Stomach (tissue), 8 donors: ENCODE measurements at regions not wholly inside any gene's neighbourhood (a gene's known extent, or its start where the extent isn't known, plus 50 kb on each side); places are given as distances from the start of the nearest gene placed in this dataset.

Experiments
- DNase-seq, 2 donors: peaks; one replicate each; pipeline versions ENCODE4 v3.0.0 to v3.0.0-alpha.2; 2013 to 2019
- H3K27ac ChIP-seq, 5 donors: fragments of 200-600 bp in 4 of 5; sonication (generic) in 4 of 5; one replicate each; pipeline ENCODE4 v1.5.1; 2013 to 2019; ENCODE audit warnings: mild to moderate bottlenecking in 1 of 5, moderate library complexity in 1 of 5
- H3K27me3 ChIP-seq, 3 donors: fragments of 200-600 bp; sonication (generic); one replicate each; pipeline ENCODE4 v1.5.1; 2017 to 2019; ENCODE audit warnings: mixed run types in 1 of 3
- H3K36me3 ChIP-seq, 4 donors: fragments of 200-600 bp; sonication (generic); 1 replicate in 3 of 4; 2 replicates in 1 of 4; pipeline ENCODE4 v1.5.1; 2016 to 2019
- H3K4me1 ChIP-seq, 4 donors: fragments of 200-600 bp; sonication (generic); one replicate each; pipeline ENCODE4 v1.5.1; 2016 to 2019
- H3K4me3 ChIP-seq, 4 donors: fragments of 200-600 bp; sonication (generic) in 3 of 4; one replicate each; pipeline ENCODE4 v1.5.1; 2016 to 2019; ENCODE audit warnings: mild to moderate bottlenecking in 1 of 4
- H3K9me3 ChIP-seq, 4 donors: fragments of 200-600 bp; sonication (generic); one replicate each; pipeline ENCODE4 v1.5.1; 2016 to 2019
- CTCF ChIP-seq, 7 experiments: fragments of 450-650 bp in 4 of 7; fragments of 200-600 bp in 3 of 7; sonication (generic) in 3 of 7; IDR thresholded peaks; one replicate each; pipeline ENCODE4 v1.5.1; 2016 to 2019; ENCODE audit warnings: antibody characterized with exemption in 7 of 7, control low read depth in 2 of 7, mild to moderate bottlenecking in 1 of 7
- EP300 ChIP-seq: sonication (generic); formaldehyde crosslinking; IDR thresholded peaks from one replicate; pipeline ENCODE4 v1.6.1; 2017; ENCODE audit warnings: antibody characterized with exemption
- POLR2A ChIP-seq, 4 donors: fragments of 450-650 bp; IDR thresholded peaks; one replicate each; pipeline ENCODE4 v1.6.1; 2016; ENCODE audit warnings: antibody characterized with exemption in 4 of 4, control low read depth in 2 of 4, mild to moderate bottlenecking in 1 of 4, moderate library complexity in 1 of 4
- POLR2AphosphoS5 ChIP-seq, 3 donors: sonication (generic); formaldehyde crosslinking; IDR thresholded peaks; one replicate each; pipeline ENCODE4 v1.6.1; 2016; ENCODE audit warnings: antibody characterized with exemption in 3 of 3
- WGBS, 5 donors: extraction: QIAGEN DNeasy Blood & Tissue Kit in 3 of 5; methylation state at CpG; one replicate each; pipeline versions ENCODE4 v1.1.5 to v1.1.7; 2013 to 2018; 5-methylcytosine and 5-hydroxymethylcytosine counted together
- intact Hi-C: fragments of 100-400 bp; cut with DNase I; formaldehyde crosslinking; loops from one replicate; pipeline ENCODE4 v1.15.1; 2023; ENCODE audit warnings: low total_unique reads
- donor health status: healthy with polysubstance abuse.
- donor health status: Bipolar disorder and iron deficiency.
- donor health status: healthy.

- intact Hi-C loops = no loop called here
- no peak for DNase-seq
- Histone ChIP-seq H3K36me3 (no peaks in the 10 kb centered on the region), H3K27me3 (no peaks in the 10 kb centered on the region), H3K4me3 (no peak overlapping the region), H3K4me1 (no peaks in the 10 kb centered on the region), H3K27ac (no peak overlapping the region), H3K9me3 (no peaks in the 10 kb centered on the region)
- WGBS, 5 donors = 46 to 58% (median 54%) methylated on average over 2 of the region's 2 CpGs
- TF ChIP-seq POLR2AphosphoS5 (IDR thresholded peaks at IDR 0.05) (no peak), EP300 (no peak), POLR2A (IDR thresholded peaks at IDR 0.05) (no peak), CTCF (IDR thresholded peaks at IDR 0.05) (no peak)
Measured at GRCh38 chr1:79431340-79431739, 424.8 kb upstream of the ADGRL4 start.

GRCh38 chr1:79430437-79430836 lies 423.9 kb upstream of the ADGRL4 start:
- no peak for DNase-seq
- 69 to 78% (median 73%) methylated on average over 11 of the region's 11 CpGs for WGBS, 5 donors
- H3K4me3 ChIP-seq = no peak overlapping the region
- no peaks in the 10 kb centered on the region for H3K27me3 ChIP-seq
- H3K36me3 ChIP-seq = no peaks in the 10 kb centered on the region
- H3K4me1 ChIP-seq = no peaks in the 10 kb centered on the region
- TF ChIP-seq CTCF (IDR thresholded peaks at IDR 0.05) (no peak), EP300 (no peak), POLR2AphosphoS5 (IDR thresholded peaks at IDR 0.05) (no peak), POLR2A (IDR thresholded peaks at IDR 0.05) (no peak)
- H3K9me3 ChIP-seq = no peaks in the 10 kb centered on the region
- intact Hi-C loops = no loop called here
- no peak overlapping the region for H3K27ac ChIP-seq

- Histone ChIP-seq H3K4me3 (no peak overlapping the region), H3K27me3 (no peaks in the 10 kb centered on the region), H3K4me1 (no peaks in the 10 kb centered on the region), H3K36me3 (no peaks in the 10 kb centered on the region), H3K9me3 (peaks cover 0 to 9% (median 0%) of the 10 kb centered on the region in 4 donors), H3K27ac (no peak overlapping the region)
- 68 to 77% (median 74%) methylated on average over 2 of the region's 2 CpGs for WGBS, 5 donors
- no peak for TF ChIP-seq EP300
- no peak for TF ChIP-seq CTCF (IDR thresholded peaks at IDR 0.05)
- TF ChIP-seq POLR2AphosphoS5 (IDR thresholded peaks at IDR 0.05) = no peak
- no peak for TF ChIP-seq POLR2A (IDR thresholded peaks at IDR 0.05)
- DNase-seq = no peak
- intact Hi-C loops = no loop called here
Measured at GRCh38 chr1:79422726-79423125, 416.2 kb upstream of the ADGRL4 start.

GRCh38 chr1:79398501-79398900 lies 392.0 kb upstream of the ADGRL4 start:
- Histone ChIP-seq H3K4me1 (no peaks in the 10 kb centered on the region), H3K27me3 (no peaks in the 10 kb centered on the region), H3K9me3 (no peaks in the 10 kb centered on the region), H3K36me3 (no peaks in the 10 kb centered on the region), H3K4me3 (no peak overlapping the region), H3K27ac (no peak overlapping the region)
- intact Hi-C loops = no loop called here
- DNase-seq = no peak
- 70 to 87% (median 85%) methylated on average over 2 of the region's 2 CpGs for WGBS, 5 donors
- TF ChIP-seq CTCF (IDR thresholded peaks at IDR 0.05) = no peak
- no peak for TF ChIP-seq POLR2A (IDR thresholded peaks at IDR 0.05)
- TF ChIP-seq EP300 = no peak
- no peak for TF ChIP-seq POLR2AphosphoS5 (IDR thresholded peaks at IDR 0.05)
